ENCODE measurements at regions not wholly inside any gene's neighbourhood (a gene's known extent, or its start where the extent isn't known, plus 50 kb on each side); places are given as distances from the start of the nearest gene placed in this dataset.

- Histone ChIP-seq H3K36me3 (ENCODE audit: low read depth, missing control alignments) (no peaks in the 10 kb centered on the region), H3K4me1 (no peaks in the 10 kb centered on the region), H3K4me3 (no peak overlapping the region), H3K27ac (no peak overlapping the region), H3K27me3 (no peaks in the 10 kb centered on the region), H3K9me3 (no peaks in the 10 kb centered on the region)
- TF ChIP-seq POLR2A (IDR thresholded peaks at IDR 0.05) (no peak), CTCF (IDR thresholded peaks at IDR 0.05) (no peak)
- intact Hi-C loops (cut with DNase I; ENCODE audit: low total_unique reads): no loop called here
- WGBS, 2 donors: 77 to 88% methylated on average over 3 of the region's 3 CpGs
- no peak for DNase-seq
Measured at GRCh38 chr15:37165395-37165794, 65.0 kb upstream of the MEIS2 start.

DNA sequence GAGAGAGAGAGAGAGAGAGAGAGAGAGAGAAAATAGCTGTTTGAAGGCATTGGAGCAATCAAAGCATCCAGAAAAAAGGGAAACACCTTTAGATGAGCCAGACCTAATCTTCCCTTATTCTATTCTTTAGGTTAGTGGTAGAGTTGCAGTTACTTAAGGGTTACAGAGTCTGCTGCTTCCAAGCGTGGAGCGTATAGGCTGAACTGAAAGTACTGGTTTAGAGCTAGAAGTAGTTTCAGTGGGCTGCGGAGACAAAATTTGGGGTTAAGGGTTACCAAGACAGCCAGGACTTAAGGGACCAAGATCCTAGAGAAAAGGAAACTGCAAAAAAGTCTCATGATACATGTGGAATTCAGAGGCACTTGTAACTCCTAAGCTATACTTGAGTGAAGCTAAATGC, 66.1 kb upstream of the MEIS2 start:
- no peak overlapping the region for H3K4me3 ChIP-seq
- WGBS, 2 donors: 58 to 62% methylated on average over 3 of the region's 3 CpGs
- no peak for TF ChIP-seq CTCF (IDR thresholded peaks at IDR 0.05)
- TF ChIP-seq POLR2A (IDR thresholded peaks at IDR 0.05): no peak

GRCh38 chr15:37181339-37181738, 81.0 kb upstream of the MEIS2 start:
- 76 to 84% methylated on average over 1 of the region's 1 CpG for WGBS, 2 donors
- no peak for DNase-seq

More for the DNA sequence above, 66.1 kb upstream of the MEIS2 start:
- no peaks in the 10 kb centered on the region for H3K4me1 ChIP-seq
- no peak overlapping the region for H3K27ac ChIP-seq
- no peak for DNase-seq
- no peaks in the 10 kb centered on the region for H3K27me3 ChIP-seq
- H3K9me3 ChIP-seq: no peaks in the 10 kb centered on the region
- no peaks in the 10 kb centered on the region for H3K36me3 ChIP-seq (ENCODE audit: low read depth, missing control alignments)
- intact Hi-C loops (cut with DNase I; ENCODE audit: low total_unique reads): no loop called here

GRCh38 chr15:37199545-37199944, 99.2 kb upstream of the MEIS2 start:
- Histone ChIP-seq H3K36me3 (ENCODE audit: low read depth, missing control alignments) (no peaks in the 10 kb centered on the region), H3K27me3 (no peaks in the 10 kb centered on the region), H3K4me3 (no peak overlapping the region), H3K4me1 (no peaks in the 10 kb centered on the region), H3K9me3 (no peaks in the 10 kb centered on the region), H3K27ac (no peak overlapping the region)
- WGBS, 2 donors: 60 to 66% methylated on average over 5 of the region's 5 CpGs
- intact Hi-C loops (cut with DNase I; ENCODE audit: low total_unique reads): no loop called here
- DNase-seq: no peak
- TF ChIP-seq POLR2A (IDR thresholded peaks at IDR 0.05) (no peak), CTCF (IDR thresholded peaks at IDR 0.05) (no peak)

More at GRCh38 chr15:37181339-37181738, 81.0 kb upstream of the MEIS2 start:
- no peaks in the 10 kb centered on the region for H3K27me3 ChIP-seq
- H3K9me3 ChIP-seq: no peaks in the 10 kb centered on the region
- H3K36me3 ChIP-seq (ENCODE audit: low read depth, missing control alignments): no peaks in the 10 kb centered on the region
- H3K4me3 ChIP-seq: no peak overlapping the region
- intact Hi-C loops (cut with DNase I; ENCODE audit: low total_unique reads): no loop called here
- no peak overlapping the region for H3K27ac ChIP-seq
- H3K4me1 ChIP-seq: no peaks in the 10 kb centered on the region
- no peak for TF ChIP-seq POLR2A (IDR thresholded peaks at IDR 0.05)
- no peak for TF ChIP-seq CTCF (IDR thresholded peaks at IDR 0.05)

- no peaks in the 10 kb centered on the region for H3K36me3 ChIP-seq (ENCODE audit: low read depth, missing control alignments)
- H3K4me3 ChIP-seq: no peak overlapping the region
- H3K9me3 ChIP-seq: no peaks in the 10 kb centered on the region
- TF ChIP-seq POLR2A (IDR thresholded peaks at IDR 0.05) (no peak), CTCF (IDR thresholded peaks at IDR 0.05) (no peak)
- no peaks in the 10 kb centered on the region for H3K4me1 ChIP-seq
- intact Hi-C loops (cut with DNase I; ENCODE audit: low total_unique reads): no loop called here
- DNase-seq: no peak
- 95 to 100% methylated on average over 2 of the region's 2 CpGs for WGBS, 2 donors
- H3K27ac ChIP-seq: no peak overlapping the region
- H3K27me3 ChIP-seq: no peaks in the 10 kb centered on the region
Measured at GRCh38 chr15:37203050-37203449, 102.7 kb upstream of the MEIS2 start.

Measured in testis (tissue), 2 donors.